Muscle of leg (tissue), 3 donors: ENCODE measurements at regions not wholly inside any gene's neighbourhood (a gene's known extent, or its start where the extent isn't known, plus 50 kb on each side); places are given as distances from the start of the nearest gene placed in this dataset.

Experiments
- DNase-seq: peaks from one replicate; pipeline ENCODE4 v3.0.0; 2013
- H3K27ac ChIP-seq: one replicate; pipeline ENCODE4 v1.5.1; 2013; ENCODE audit warnings: mild to moderate bottlenecking, low read length, control low read depth
- H3K27me3 ChIP-seq: one replicate; pipeline ENCODE4 v1.6.1; 2013; ENCODE audit warnings: low read length; ENCODE audit not compliant: control insufficient read depth, insufficient read depth
- H3K36me3 ChIP-seq: one replicate; pipeline ENCODE4 v1.6.1; 2013; ENCODE audit warnings: low read length; ENCODE audit not compliant: control insufficient read depth, insufficient read depth
- H3K4me1 ChIP-seq: one replicate; pipeline ENCODE4 v1.6.1; 2013; ENCODE audit warnings: low read length; ENCODE audit not compliant: control insufficient read depth, insufficient read depth
- H3K4me3 ChIP-seq: one replicate; pipeline ENCODE4 v1.5.1; 2013; ENCODE audit warnings: low read length, control low read depth
- H3K9me3 ChIP-seq: replicated peaks from 2 replicates; pipeline ENCODE4 v1.6.1; 2013; ENCODE audit warnings: low read depth, low read length; ENCODE audit not compliant: control insufficient read depth
- WGBS: methylation state at CpG from one replicate; pipeline ENCODE4 v1.1.5; 2013; ENCODE audit warnings: missing lambda C conversion rate; ENCODE audit not compliant: insufficient coverage; 5-methylcytosine and 5-hydroxymethylcytosine counted together

GRCh38 chr19:33962161-33962560, 165.5 kb downstream of the KCTD15 start:
- Histone ChIP-seq H3K4me1 (no peaks in the 10 kb centered on the region), H3K36me3 (no peaks in the 10 kb centered on the region), H3K27ac (no peak overlapping the region), H3K9me3 (no peaks in the 10 kb centered on the region), H3K4me3 (no peak overlapping the region), H3K27me3 (no peaks in the 10 kb centered on the region)
- DNase-seq, result no peak
- no CpG with 5 or more reads among the region's 2 CpGs for WGBS

- H3K9me3 ChIP-seq, result no peaks in the 10 kb centered on the region
- no peak overlapping the region for H3K27ac ChIP-seq
- H3K36me3 ChIP-seq, result no peaks in the 10 kb centered on the region
- DNase-seq, result no peak
- no peak overlapping the region for H3K4me3 ChIP-seq
- H3K27me3 ChIP-seq, result no peaks in the 10 kb centered on the region
- H3K4me1 ChIP-seq, result no peaks in the 10 kb centered on the region
- WGBS, result 83% methylated on average over 6 of the region's 7 CpGs
Measured at GRCh38 chr19:33963514-33963913, 166.8 kb downstream of the KCTD15 start.

- DNase-seq, result no peak
- Histone ChIP-seq H3K9me3 (peaks cover 2% of the 10 kb centered on the region), H3K4me1 (no peaks in the 10 kb centered on the region), H3K36me3 (no peaks in the 10 kb centered on the region), H3K27ac (no peak overlapping the region), H3K27me3 (no peaks in the 10 kb centered on the region), H3K4me3 (no peak overlapping the region)
- WGBS, result no CpG with 5 or more reads among the region's 1 CpG
Measured at GRCh38 chr19:33971073-33971472, 174.4 kb downstream of the KCTD15 start.

- H3K27ac ChIP-seq, result no peak overlapping the region
- no CpG with 5 or more reads among the region's 4 CpGs for WGBS
- no peaks in the 10 kb centered on the region for H3K4me1 ChIP-seq
- DNase-seq, result no peak
- H3K36me3 ChIP-seq, result no peaks in the 10 kb centered on the region
- H3K27me3 ChIP-seq, result peaks cover 2% of the 10 kb centered on the region
- H3K9me3 ChIP-seq, result no peaks in the 10 kb centered on the region
- no peak overlapping the region for H3K4me3 ChIP-seq
Measured at GRCh38 chr19:33977756-33978685, 181.4 kb downstream of the KCTD15 start.

- Histone ChIP-seq H3K36me3 (no peaks in the 10 kb centered on the region), H3K27ac (no peak overlapping the region), H3K27me3 (peaks cover 2% of the 10 kb centered on the region), H3K4me1 (no peaks in the 10 kb centered on the region), H3K9me3 (peaks cover under 1% of the 10 kb centered on the region), H3K4me3 (no peak overlapping the region)
- DNase-seq, result no peak
Measured at GRCh38 chr19:33982706-33983105, 186.0 kb downstream of the KCTD15 start.

GRCh38 chr19:33988601-33989000, 183.7 kb upstream of the LSM14A start:
- Histone ChIP-seq H3K9me3 (peaks cover 12% of the 10 kb centered on the region), H3K4me3 (no peak overlapping the region), H3K4me1 (no peaks in the 10 kb centered on the region), H3K27me3 (no peaks in the 10 kb centered on the region), H3K27ac (no peak overlapping the region), H3K36me3 (no peaks in the 10 kb centered on the region)
- no peak for DNase-seq
- no CpG with 5 or more reads among the region's 3 CpGs for WGBS

GRCh38 chr19:33997690-33998089, 174.6 kb upstream of the LSM14A start:
- Histone ChIP-seq H3K4me1 (no peaks in the 10 kb centered on the region), H3K27me3 (no peaks in the 10 kb centered on the region), H3K36me3 (no peaks in the 10 kb centered on the region), H3K9me3 (no peaks in the 10 kb centered on the region), H3K27ac (no peak overlapping the region), H3K4me3 (no peak overlapping the region)
- no peak for DNase-seq
- no CpG with 5 or more reads among the region's 2 CpGs for WGBS

- no peak overlapping the region for H3K4me3 ChIP-seq
- H3K36me3 ChIP-seq, result no peaks in the 10 kb centered on the region
- no CpG with 5 or more reads among the region's 5 CpGs for WGBS
- no peak for DNase-seq
- H3K27me3 ChIP-seq, result no peaks in the 10 kb centered on the region
- no peaks in the 10 kb centered on the region for H3K9me3 ChIP-seq
- H3K4me1 ChIP-seq, result no peaks in the 10 kb centered on the region
- H3K27ac ChIP-seq, result no peak overlapping the region
Measured at GRCh38 chr19:33998302-33998701, 174.0 kb upstream of the LSM14A start.

GRCh38 chr19:33998739-33999345, 173.5 kb upstream of the LSM14A start:
- Histone ChIP-seq H3K27ac (no peak overlapping the region), H3K36me3 (no peaks in the 10 kb centered on the region), H3K4me3 (no peak overlapping the region), H3K4me1 (no peaks in the 10 kb centered on the region), H3K9me3 (no peaks in the 10 kb centered on the region), H3K27me3 (no peaks in the 10 kb centered on the region)
- DNase-seq, result peak; percentile 4
- WGBS, result no CpG with 5 or more reads among the region's 4 CpGs

- WGBS, result 82% methylated on average over 1 of the region's 3 CpGs
- DNase-seq, result no peak
- H3K27ac ChIP-seq, result no peak overlapping the region
- no peaks in the 10 kb centered on the region for H3K9me3 ChIP-seq
- H3K4me1 ChIP-seq, result no peaks in the 10 kb centered on the region
- no peaks in the 10 kb centered on the region for H3K36me3 ChIP-seq
- H3K4me3 ChIP-seq, result no peak overlapping the region
- H3K27me3 ChIP-seq, result peaks cover 5% of the 10 kb centered on the region
Measured at GRCh38 chr19:34017024-34017423, 155.3 kb upstream of the LSM14A start.
